Stimulated activated CD4-positive, alpha-beta T cell treated with anti-CD3 and anti-CD28 coated beads, Interleukin-2, amount 100 ng/mL, for 4 hours (primary cell): ENCODE measurements at regions not wholly inside any gene's neighbourhood (a gene's known extent, or its start where the extent isn't known, plus 50 kb on each side); places are given as distances from the start of the nearest gene placed in this dataset.
"Not testable (repeated sequence)": the region's sequence is repeated elsewhere in the genome, so short reads cannot be mapped to it uniquely, and the experiment has no call there.

Experiments
- DNase-seq: peaks from one replicate; pipeline ENCODE4 v3.0.0-alpha.2; 2020; ENCODE audit warnings: low read depth

GRCh38 chr5:74461251-74461650 is 179.3 kb downstream of the ENC1 start:
- DNase-seq, result no peak

- DNase-seq, result no peak
Measured at GRCh38 chr5:74460694-74461093, 179.8 kb downstream of the ENC1 start.

GRCh38 chr5:74459984-74460383 is 180.5 kb downstream of the ENC1 start:
- no peak for DNase-seq

- DNase-seq, result no peak
Measured at GRCh38 chr5:74457876-74458275, 182.7 kb downstream of the ENC1 start.

GRCh38 chr5:74454263-74455030 is 186.1 kb downstream of the ENC1 start:
- DNase-seq, result no peak

GRCh38 chr5:74452856-74453255 is 187.7 kb downstream of the ENC1 start:
- DNase-seq, result no peak

GRCh38 chr5:74450095-74450494 is 190.4 kb downstream of the ENC1 start:
- DNase-seq, result no peak

- DNase-seq, result no peak
Measured at GRCh38 chr5:74446725-74447241, 193.7 kb downstream of the ENC1 start.

- no peak for DNase-seq
Measured at GRCh38 chr5:74442466-74442865, 198.1 kb downstream of the ENC1 start.

- no peak for DNase-seq
Measured at GRCh38 chr5:74441616-74442015, 198.9 kb downstream of the ENC1 start.

- DNase-seq, result no peak
Measured at GRCh38 chr5:74440341-74440740, 200.2 kb downstream of the ENC1 start.

- DNase-seq, result not testable (repeated sequence)
Measured at GRCh38 chr5:74437870-74438269, 202.7 kb downstream of the ENC1 start.

GRCh38 chr5:74433896-74434829 is 206.4 kb downstream of the ENC1 start:
- no peak for DNase-seq

GRCh38 chr5:74433255-74433895 is 207.2 kb downstream of the ENC1 start:
- DNase-seq, result no peak

GRCh38 chr5:74432721-74433120 is 207.8 kb downstream of the ENC1 start:
- DNase-seq, result no peak

- no peak for DNase-seq
Measured at GRCh38 chr5:74432216-74432615, 208.3 kb downstream of the ENC1 start.

GRCh38 chr5:74431290-74431669 is 209.2 kb downstream of the ENC1 start:
- DNase-seq, result no peak

- DNase-seq, result no peak
Measured at GRCh38 chr5:74430631-74431289, 209.8 kb downstream of the ENC1 start.

GRCh38 chr5:74429495-74429894 is 211.0 kb downstream of the ENC1 start:
- DNase-seq, result no peak

GRCh38 chr5:74428876-74429275 is 211.7 kb downstream of the ENC1 start:
- DNase-seq, result no peak

GRCh38 chr5:74428275-74428674 is 212.3 kb downstream of the ENC1 start:
- DNase-seq, result no peak

- DNase-seq, result no peak
Measured at GRCh38 chr5:74426506-74426905, 214.0 kb downstream of the ENC1 start.
